MM.1S (cell line): ENCODE measurements at regions not wholly inside any gene's neighbourhood (a gene's known extent, or its start where the extent isn't known, plus 50 kb on each side); places are given as distances from the start of the nearest gene placed in this dataset.

Experiments used
- DNase-seq: peaks from one replicate; pipeline ENCODE4 v3.0.0-alpha.2; 2015
- H2AFZ ChIP-seq: fragments of 300-600 bp; sonication (generic); 2 replicates; pipeline ENCODE4 v1.6.0; 2016; ENCODE audit warnings: antibody characterized with exemption, low read length
- H3F3A ChIP-seq: fragments of 300-600 bp; sonication (generic); 2 replicates; pipeline ENCODE4 v1.6.1; 2016; ENCODE audit warnings: mild to moderate bottlenecking, antibody characterized with exemption, low read length, moderate library complexity, mixed read lengths; ENCODE audit not compliant: insufficient read depth
- H3K27ac ChIP-seq: fragments of 300-600 bp; sonication (generic); 2 replicates; pipeline ENCODE4 v1.5.1; 2016; ENCODE audit warnings: mild to moderate bottlenecking, low read length
- H3K27me3 ChIP-seq: fragments of 300-600 bp; sonication (generic); replicated peaks from 2 replicates; pipeline ENCODE4 v1.6.0; 2016; ENCODE audit warnings: low read length; ENCODE audit not compliant: insufficient read depth
- H3K36me3 ChIP-seq: fragments of 300-600 bp; sonication (generic); replicated peaks from 2 replicates; pipeline ENCODE4 v1.6.1; 2016; ENCODE audit warnings: mild to moderate bottlenecking, low read length, mixed read lengths; ENCODE audit not compliant: insufficient read depth
- H3K4me1 ChIP-seq: fragments of 300-600 bp; sonication (generic); 2 replicates; pipeline ENCODE4 v1.6.1; 2016; ENCODE audit warnings: low read length, mixed read lengths
- H3K4me2 ChIP-seq: fragments of 300-600 bp; sonication (generic); 2 replicates; pipeline ENCODE4 v1.6.0; 2016; ENCODE audit warnings: low read depth, low read length
- H3K4me3 ChIP-seq: fragments of 300-600 bp; sonication (generic); 2 replicates; pipeline ENCODE4 v1.5.1; 2016; ENCODE audit warnings: low read length, mixed read lengths
- H3K79me2 ChIP-seq: fragments of 300-600 bp; sonication (generic); 2 replicates; pipeline ENCODE4 v1.6.1; 2016; ENCODE audit warnings: mixed run types, low read length, mixed read lengths
- H3K9ac ChIP-seq: fragments of 300-600 bp; sonication (generic); 2 replicates; pipeline ENCODE4 v1.6.1; 2016; ENCODE audit warnings: low read length, mixed read lengths
- H3K9me2 ChIP-seq: fragments of 300-600 bp; sonication (generic); replicated peaks from 2 replicates; pipeline ENCODE4 v1.6.1; 2016; ENCODE audit warnings: mild to moderate bottlenecking, low read length, mixed read lengths; ENCODE audit not compliant: insufficient read depth
- H3K9me3 ChIP-seq: fragments of 300-600 bp; sonication (generic); replicated peaks from 2 replicates; pipeline ENCODE4 v1.6.1; 2016; ENCODE audit warnings: mild to moderate bottlenecking, low read length, mixed read lengths; ENCODE audit not compliant: insufficient read depth
- H4K20me1 ChIP-seq: fragments of 300-600 bp; sonication (generic); 2 replicates; pipeline ENCODE4 v1.6.1; 2016; ENCODE audit warnings: mild to moderate bottlenecking, low read length, moderate library complexity, mixed read lengths; ENCODE audit not compliant: insufficient read depth
- CTCF ChIP-seq: fragments of 300-600 bp; sonication (generic); IDR thresholded peaks from 2 replicates; pipeline ENCODE4 v1.5.1; 2016; ENCODE audit warnings: antibody characterized with exemption, low read length, mixed read lengths
- EZH2 ChIP-seq: fragments of 300-600 bp; sonication (generic); optimal IDR thresholded peaks from 2 replicates; pipeline ENCODE3; 2017; ENCODE audit warnings: low read depth, mild to moderate bottlenecking, antibody characterized with exemption, low read length, mixed read lengths
- EZH2phosphoT487 ChIP-seq: fragments of 300-600 bp; sonication (generic); IDR thresholded peaks from 2 replicates; pipeline ENCODE4 v1.6.1; 2018; ENCODE audit warnings: antibody characterized with exemption, low read length

GRCh38 chr18:65974758-65975157 is 223.9 kb downstream of the CDH7 start:
- H3K9ac ChIP-seq: no peak overlapping the region
- no peak overlapping the region for H3K4me3 ChIP-seq
- TF ChIP-seq EZH2phosphoT487 (no peak), CTCF (no peak), EZH2 (no peak)
- no peaks in the 10 kb centered on the region for H3K4me1 ChIP-seq
- no peaks in the 10 kb centered on the region for H3K79me2 ChIP-seq
- no peaks in the 10 kb centered on the region for H3K36me3 ChIP-seq
- no peak overlapping the region for H2AFZ ChIP-seq
- no peak overlapping the region for H3K4me2 ChIP-seq
- H4K20me1 ChIP-seq: no peaks in the 10 kb centered on the region
- no peak for DNase-seq
- no peak overlapping the region for H3K27ac ChIP-seq
- H3K9me2 ChIP-seq: no peaks in the 10 kb centered on the region
- H3K9me3 ChIP-seq: no peaks in the 10 kb centered on the region
- no peaks in the 10 kb centered on the region for H3K27me3 ChIP-seq
- H3F3A ChIP-seq: no peaks in the 10 kb centered on the region

DNA sequence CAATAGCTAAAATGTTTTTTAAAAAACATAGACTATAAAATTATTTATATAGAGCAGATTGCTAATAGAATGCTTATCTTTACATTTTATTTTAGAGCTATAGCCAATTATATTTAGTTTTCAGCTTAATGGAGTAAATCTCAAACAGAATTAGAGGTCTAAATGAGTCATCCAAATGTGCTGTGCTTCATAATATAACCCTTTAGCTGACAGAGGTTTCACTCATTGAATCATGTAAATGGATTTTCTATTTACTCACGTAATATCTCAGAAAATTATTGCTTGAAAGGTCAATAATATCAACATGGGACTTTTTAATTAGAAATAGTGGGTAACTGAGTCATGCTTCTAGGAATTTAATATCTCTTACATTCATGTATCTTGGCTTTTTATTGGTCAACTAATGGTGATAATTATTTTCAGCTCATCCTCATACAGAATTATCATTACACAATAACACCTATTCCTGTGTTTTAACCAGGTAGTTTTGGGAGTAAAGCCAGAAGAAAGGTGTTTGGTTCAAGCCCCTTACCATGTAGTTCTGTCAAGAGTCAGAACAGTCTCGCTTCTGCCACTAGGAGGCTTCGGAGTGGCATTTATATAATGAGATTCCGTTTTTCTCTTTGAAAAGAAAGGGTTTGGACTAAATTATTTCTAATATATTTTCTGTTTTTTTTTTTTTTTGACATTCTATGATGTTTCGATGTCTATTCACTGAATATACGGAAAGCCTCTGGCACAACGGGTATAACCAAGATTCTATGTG is 217.6 kb downstream of the CDH7 start:
- TF ChIP-seq CTCF (no peak; the same call in 1 of the 2 replicates), EZH2phosphoT487 (no peak), EZH2 (no peak)
- no peak overlapping the region for H3K9ac ChIP-seq
- no peaks in the 10 kb centered on the region for H3K9me2 ChIP-seq
- no peak overlapping the region for H3K4me3 ChIP-seq
- H3K79me2 ChIP-seq: no peaks in the 10 kb centered on the region
- H3K4me2 ChIP-seq: no peak overlapping the region
- H3K9me3 ChIP-seq: no peaks in the 10 kb centered on the region
- no peak for DNase-seq
- no peak overlapping the region for H3K27ac ChIP-seq
- H2AFZ ChIP-seq: no peak overlapping the region
- H4K20me1 ChIP-seq: no peaks in the 10 kb centered on the region
- H3F3A ChIP-seq: no peaks in the 10 kb centered on the region
- H3K36me3 ChIP-seq: no peaks in the 10 kb centered on the region
- H3K4me1 ChIP-seq: no peaks in the 10 kb centered on the region
- H3K27me3 ChIP-seq: no peaks in the 10 kb centered on the region

- H3K9ac ChIP-seq: no peak overlapping the region
- no peaks in the 10 kb centered on the region for H3F3A ChIP-seq
- no peaks in the 10 kb centered on the region for H3K36me3 ChIP-seq
- TF ChIP-seq EZH2phosphoT487 (no peak), CTCF (no peak), EZH2 (no peak)
- no peaks in the 10 kb centered on the region for H3K9me2 ChIP-seq
- no peak for DNase-seq
- H3K9me3 ChIP-seq: no peaks in the 10 kb centered on the region
- no peaks in the 10 kb centered on the region for H4K20me1 ChIP-seq
- no peak overlapping the region for H3K4me2 ChIP-seq
- no peak overlapping the region for H3K4me3 ChIP-seq
- H3K27me3 ChIP-seq: no peaks in the 10 kb centered on the region
- no peak overlapping the region for H3K27ac ChIP-seq
- no peaks in the 10 kb centered on the region for H3K79me2 ChIP-seq
- no peak overlapping the region for H2AFZ ChIP-seq
- no peaks in the 10 kb centered on the region for H3K4me1 ChIP-seq
These were observed 204.9 kb downstream of the CDH7 start for GRCh38 chr18:65955747-65956146.
